ENCODE measurements at regions not wholly inside any gene's neighbourhood (a gene's known extent, or its start where the extent isn't known, plus 50 kb on each side); places are given as distances from the start of the nearest gene placed in this dataset.

DNA sequence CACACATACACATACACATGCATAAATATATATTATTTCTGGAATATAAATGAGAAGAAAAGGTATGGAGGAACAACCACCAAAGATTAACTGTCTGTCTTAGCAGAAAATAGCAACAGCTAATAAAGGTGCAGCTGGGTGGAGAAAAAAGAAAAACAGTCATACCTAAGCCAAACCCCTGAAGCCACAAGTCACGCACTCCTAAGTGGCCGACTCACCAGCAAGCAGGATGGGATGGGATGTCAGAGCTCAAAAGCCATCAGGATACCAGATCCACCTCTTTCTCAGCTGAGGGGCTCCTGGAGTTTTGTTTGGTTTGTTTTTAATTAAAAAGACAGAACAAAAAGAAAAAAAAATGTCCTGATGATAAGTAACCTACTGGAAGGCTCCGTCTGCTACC lies 64.7 kb upstream of the HIVEP3 start:
- Histone ChIP-seq H3K27me3 (replicated peaks; ENCODE audit: insufficient read depth) (no peaks in the 10 kb centered on the region), H3K36me3 (no peaks in the 10 kb centered on the region), H3K27ac (no peak overlapping the region), H3K4me3 (no peak overlapping the region), H3K4me1 (ENCODE audit: control insufficient read depth in 1 of 2, low read depth in 2 of 2) (no peaks in the 10 kb centered on the region), H3K9me3 (no peaks in the 10 kb centered on the region)
- DNase-seq (ENCODE audit: low spot score) (no peak), ATAC-seq (ENCODE audit: insufficient number of reproducible peaks, low FRiP score, low read depth) (no peak)
- TF ChIP-seq, protein P1, sequence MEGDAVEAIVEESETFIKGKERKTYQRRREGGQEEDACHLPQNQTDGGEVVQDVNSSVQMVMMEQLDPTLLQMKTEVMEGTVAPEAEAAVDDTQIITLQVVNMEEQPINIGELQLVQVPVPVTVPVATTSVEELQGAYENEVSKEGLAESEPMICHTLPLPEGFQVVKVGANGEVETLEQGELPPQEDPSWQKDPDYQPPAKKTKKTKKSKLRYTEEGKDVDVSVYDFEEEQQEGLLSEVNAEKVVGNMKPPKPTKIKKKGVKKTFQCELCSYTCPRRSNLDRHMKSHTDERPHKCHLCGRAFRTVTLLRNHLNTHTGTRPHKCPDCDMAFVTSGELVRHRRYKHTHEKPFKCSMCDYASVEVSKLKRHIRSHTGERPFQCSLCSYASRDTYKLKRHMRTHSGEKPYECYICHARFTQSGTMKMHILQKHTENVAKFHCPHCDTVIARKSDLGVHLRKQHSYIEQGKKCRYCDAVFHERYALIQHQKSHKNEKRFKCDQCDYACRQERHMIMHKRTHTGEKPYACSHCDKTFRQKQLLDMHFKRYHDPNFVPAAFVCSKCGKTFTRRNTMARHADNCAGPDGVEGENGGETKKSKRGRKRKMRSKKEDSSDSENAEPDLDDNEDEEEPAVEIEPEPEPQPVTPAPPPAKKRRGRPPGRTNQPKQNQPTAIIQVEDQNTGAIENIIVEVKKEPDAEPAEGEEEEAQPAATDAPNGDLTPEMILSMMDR (IDR thresholded peaks at IDR 0.05) = no peak

- no peaks in the 10 kb centered on the region for H3K27me3 ChIP-seq (replicated peaks; ENCODE audit: insufficient read depth)
- H3K4me1 ChIP-seq (ENCODE audit: control insufficient read depth in 1 of 2, low read depth in 2 of 2) = no peaks in the 10 kb centered on the region
- H3K4me3 ChIP-seq = no peak overlapping the region
- H3K36me3 ChIP-seq = no peaks in the 10 kb centered on the region
- TF ChIP-seq, protein P1 (IDR thresholded peaks at IDR 0.05) = no peak
- H3K9me3 ChIP-seq = no peaks in the 10 kb centered on the region
- no peak overlapping the region for H3K27ac ChIP-seq
- no peak for ATAC-seq (ENCODE audit: insufficient number of reproducible peaks, low FRiP score, low read depth)
- DNase-seq (ENCODE audit: low spot score) = no peak
Measured at GRCh38 chr1:41981796-41982195, 63.1 kb upstream of the HIVEP3 start.

GRCh38 chr1:41980827-41981653 lies 62.3 kb upstream of the HIVEP3 start:
- no peaks in the 10 kb centered on the region for H3K36me3 ChIP-seq
- H3K4me1 ChIP-seq (ENCODE audit: control insufficient read depth in 1 of 2, low read depth in 2 of 2) = no peaks in the 10 kb centered on the region
- H3K4me3 ChIP-seq = no peak overlapping the region
- ATAC-seq (ENCODE audit: insufficient number of reproducible peaks, low FRiP score, low read depth) = no peak
- no peak overlapping the region for H3K27ac ChIP-seq
- DNase-seq (ENCODE audit: low spot score) = no peak
- no peaks in the 10 kb centered on the region for H3K27me3 ChIP-seq (replicated peaks; ENCODE audit: insufficient read depth)
- no peaks in the 10 kb centered on the region for H3K9me3 ChIP-seq
- TF ChIP-seq, protein P1 (IDR thresholded peaks at IDR 0.05) = no peak

DNA sequence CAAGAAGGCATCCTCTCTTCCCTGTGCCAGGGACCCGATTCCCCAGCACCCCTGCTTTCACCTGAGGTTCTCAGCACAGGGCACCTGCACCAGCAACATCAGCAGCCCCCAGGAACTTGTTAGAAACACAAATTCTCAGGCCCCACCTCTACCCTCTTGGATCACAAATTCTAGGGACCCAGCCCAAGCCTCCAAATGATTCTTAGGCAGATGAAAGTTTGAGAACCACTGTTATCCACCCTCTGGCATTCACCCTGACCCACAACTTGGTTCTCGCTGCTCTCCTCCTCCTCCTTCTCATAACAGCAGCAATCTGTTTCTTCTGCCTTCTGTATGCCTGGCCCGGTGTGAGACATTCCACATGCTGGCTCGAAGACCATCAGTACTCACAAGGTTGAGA lies 60.3 kb upstream of the HIVEP3 start:
- Histone ChIP-seq H3K4me1 (ENCODE audit: control insufficient read depth in 1 of 2, low read depth in 2 of 2) (no peaks in the 10 kb centered on the region), H3K27me3 (replicated peaks; ENCODE audit: insufficient read depth) (no peaks in the 10 kb centered on the region), H3K27ac (no peak overlapping the region), H3K36me3 (no peaks in the 10 kb centered on the region), H3K9me3 (no peaks in the 10 kb centered on the region), H3K4me3 (no peak overlapping the region)
- TF ChIP-seq, protein P1 (IDR thresholded peaks at IDR 0.05) = no peak
- ATAC-seq (ENCODE audit: insufficient number of reproducible peaks, low FRiP score, low read depth) = no peak
- no peak for DNase-seq (ENCODE audit: low spot score)

- Histone ChIP-seq H3K4me1 (ENCODE audit: control insufficient read depth in 1 of 2, low read depth in 2 of 2) (no peaks in the 10 kb centered on the region), H3K36me3 (no peaks in the 10 kb centered on the region), H3K27ac (no peak overlapping the region), H3K9me3 (no peaks in the 10 kb centered on the region), H3K4me3 (no peak overlapping the region), H3K27me3 (replicated peaks; ENCODE audit: insufficient read depth) (no peaks in the 10 kb centered on the region)
- no peak for ATAC-seq (ENCODE audit: insufficient number of reproducible peaks, low FRiP score, low read depth)
- no peak for DNase-seq (ENCODE audit: low spot score)
- TF ChIP-seq, protein P1 (IDR thresholded peaks at IDR 0.05) = no peak
Measured at GRCh38 chr1:41977326-41977725, 58.6 kb upstream of the HIVEP3 start.
